SU-DHL-6 (cell line): ENCODE measurements at regions not wholly inside any gene's neighbourhood (a gene's known extent, or its start where the extent isn't known, plus 50 kb on each side); places are given as distances from the start of the nearest gene placed in this dataset.
"Not testable (repeated sequence)": the region's sequence is repeated elsewhere in the genome, so short reads cannot be mapped to it uniquely, and the experiment has no call there.

Experiments
- EZH2phosphoT487 ChIP-seq: fragments of 200-600 bp; sonication (generic), shearing (Covaris generic); conservative IDR thresholded peaks from 2 replicates; pipeline ENCODE4 v1.6.1; 2018; ENCODE audit warnings: mild to moderate bottlenecking, antibody characterized with exemption, low read length, moderate library complexity, mixed read lengths
- TF ChIP-seq, protein P1 (sequence below): fragments of 200-600 bp; sonication (generic); IDR thresholded peaks from one replicate; pipeline ENCODE4 v1.5.1; 2017; ENCODE audit warnings: antibody characterized with exemption, mild to moderate bottlenecking, low read length, moderate library complexity; ENCODE audit not compliant: insufficient read depth, poor library complexity, severe bottlenecking

DNA sequence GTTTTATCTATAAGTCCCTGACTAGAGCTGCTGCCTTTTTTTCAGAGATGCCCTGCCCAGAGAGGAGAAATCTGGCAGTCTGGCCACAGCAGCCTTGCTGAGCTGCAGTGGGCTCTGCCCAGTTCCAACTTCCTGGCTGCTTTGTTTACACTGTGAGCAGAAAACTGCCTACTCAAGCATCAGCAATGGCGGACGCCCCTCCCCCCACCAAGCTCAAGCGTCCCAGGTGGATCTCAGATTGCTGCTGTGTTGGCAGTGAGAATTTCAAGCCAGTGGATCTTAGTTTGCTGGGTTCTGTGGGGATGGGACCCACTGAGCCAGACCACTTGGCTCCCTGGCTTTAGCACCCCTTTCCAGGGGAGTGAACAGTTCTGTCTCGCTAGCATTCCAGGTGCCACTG is 247.9 kb upstream of the PGRMC2 start:
- TF ChIP-seq EZH2phosphoT487: not testable (repeated sequence)
- TF ChIP-seq, protein P1, sequence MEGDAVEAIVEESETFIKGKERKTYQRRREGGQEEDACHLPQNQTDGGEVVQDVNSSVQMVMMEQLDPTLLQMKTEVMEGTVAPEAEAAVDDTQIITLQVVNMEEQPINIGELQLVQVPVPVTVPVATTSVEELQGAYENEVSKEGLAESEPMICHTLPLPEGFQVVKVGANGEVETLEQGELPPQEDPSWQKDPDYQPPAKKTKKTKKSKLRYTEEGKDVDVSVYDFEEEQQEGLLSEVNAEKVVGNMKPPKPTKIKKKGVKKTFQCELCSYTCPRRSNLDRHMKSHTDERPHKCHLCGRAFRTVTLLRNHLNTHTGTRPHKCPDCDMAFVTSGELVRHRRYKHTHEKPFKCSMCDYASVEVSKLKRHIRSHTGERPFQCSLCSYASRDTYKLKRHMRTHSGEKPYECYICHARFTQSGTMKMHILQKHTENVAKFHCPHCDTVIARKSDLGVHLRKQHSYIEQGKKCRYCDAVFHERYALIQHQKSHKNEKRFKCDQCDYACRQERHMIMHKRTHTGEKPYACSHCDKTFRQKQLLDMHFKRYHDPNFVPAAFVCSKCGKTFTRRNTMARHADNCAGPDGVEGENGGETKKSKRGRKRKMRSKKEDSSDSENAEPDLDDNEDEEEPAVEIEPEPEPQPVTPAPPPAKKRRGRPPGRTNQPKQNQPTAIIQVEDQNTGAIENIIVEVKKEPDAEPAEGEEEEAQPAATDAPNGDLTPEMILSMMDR: not testable (repeated sequence)
